Spleen (tissue), 7 donors: ENCODE measurements at regions not wholly inside any gene's neighbourhood (a gene's known extent, or its start where the extent isn't known, plus 50 kb on each side); places are given as distances from the start of the nearest gene placed in this dataset.

Experiments
- CTCF ChIP-seq, 11 experiments: fragments of 200-600 bp in 7 of 11; fragments of 450-650 bp in 4 of 11; sonication (generic) in 4 of 11; IDR thresholded peaks in 8 of 11; conservative IDR thresholded peaks in 3 of 11; 1 replicate in 7 of 11; 2 replicates in 4 of 11; pipeline versions ENCODE4 v1.4.0 to v1.8.0; 2016 to 2021; ENCODE audit warnings: antibody characterized with exemption in 11 of 11, inconsistent platforms in 4 of 11, mild to moderate bottlenecking in 1 of 11
- POLR2A ChIP-seq, 3 donors: fragments of 450-650 bp; IDR thresholded peaks; one replicate each; pipeline ENCODE4 v1.5.1; 2017; ENCODE audit warnings: antibody characterized with exemption in 3 of 3, mild to moderate bottlenecking in 1 of 3
- POLR2AphosphoS5 ChIP-seq, 3 donors: sonication (generic); formaldehyde crosslinking; IDR thresholded peaks; one replicate each; pipeline ENCODE4 v1.5.1; 2017; ENCODE audit warnings: antibody characterized with exemption in 3 of 3
- donor health status: DM: no; HTN: no; CAD: no; lungs with moderate emphysema.
- donor health status: DM: no; HTN: no; CAD: no.
- donor health status: DM: no; HTN: no; CAD: no.

- TF ChIP-seq CTCF (IDR thresholded peaks at IDR 0.05 in 8 of 11, conservative IDR thresholded peaks at IDR 0.05 in 3 of 11): no peak
- TF ChIP-seq POLR2A (IDR thresholded peaks at IDR 0.05): no peak
- TF ChIP-seq POLR2AphosphoS5 (IDR thresholded peaks at IDR 0.05): no peak
Observed at GRCh38 chr15:91635080-91635479, 218.4 kb upstream of the SLCO3A1 start.
